ENCODE measurements at regions not wholly inside any gene's neighbourhood (a gene's known extent, or its start where the extent isn't known, plus 50 kb on each side); places are given as distances from the start of the nearest gene placed in this dataset.

DNA sequence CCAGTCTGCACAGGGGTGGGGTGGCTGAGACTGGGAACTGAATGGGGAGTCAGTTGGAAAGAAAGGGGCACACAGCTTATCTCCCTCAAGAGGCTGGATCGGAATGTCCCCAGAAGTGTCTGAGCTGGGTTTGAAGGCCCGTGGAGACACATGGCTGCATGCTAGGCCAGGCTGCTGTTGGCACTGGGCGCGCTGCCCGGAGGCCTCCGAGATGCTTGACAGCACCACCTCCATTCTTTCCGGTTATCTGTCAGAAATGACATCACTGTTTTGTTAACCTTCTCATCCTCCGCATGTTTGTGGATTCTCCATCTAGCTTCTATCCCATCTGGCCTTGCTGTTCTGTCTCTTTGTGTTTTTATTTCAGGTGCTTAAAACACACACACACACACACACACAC lies 85.5 kb downstream of the APIP start:
- intact Hi-C loops (cut with micrococcal nuclease; ENCODE audit: unreplicated experiment) = no loop called here
- ChIA-PET POLR2A (ENCODE audit: low non-redundant PET) (no interaction called here), CTCF (no interaction called here)
- Histone ChIP-seq H3K27ac (ENCODE audit: low read depth, low read length, poor library complexity, severe bottlenecking) (no peak overlapping the region), H3K27me3 (replicated peaks; ENCODE audit: insufficient read depth, low read depth, low read length, poor library complexity) (no peaks in the 10 kb centered on the region), H3K36me3 (ENCODE audit: insufficient read depth, low read length, poor library complexity, severe bottlenecking) (no peaks in the 10 kb centered on the region), H3K4me1 (ENCODE audit: insufficient read depth, low read length, poor library complexity, severe bottlenecking) (no peaks in the 10 kb centered on the region), H3K9me3 (ENCODE audit: low read depth, low read length, poor library complexity, severe bottlenecking) (no peaks in the 10 kb centered on the region), H3K4me3 (ENCODE audit: low read depth, low read length, poor library complexity, severe bottlenecking) (no peak overlapping the region)
- BruUV-seq (replicated peaks) = no TSS peak
- TF ChIP-seq, protein P1, sequence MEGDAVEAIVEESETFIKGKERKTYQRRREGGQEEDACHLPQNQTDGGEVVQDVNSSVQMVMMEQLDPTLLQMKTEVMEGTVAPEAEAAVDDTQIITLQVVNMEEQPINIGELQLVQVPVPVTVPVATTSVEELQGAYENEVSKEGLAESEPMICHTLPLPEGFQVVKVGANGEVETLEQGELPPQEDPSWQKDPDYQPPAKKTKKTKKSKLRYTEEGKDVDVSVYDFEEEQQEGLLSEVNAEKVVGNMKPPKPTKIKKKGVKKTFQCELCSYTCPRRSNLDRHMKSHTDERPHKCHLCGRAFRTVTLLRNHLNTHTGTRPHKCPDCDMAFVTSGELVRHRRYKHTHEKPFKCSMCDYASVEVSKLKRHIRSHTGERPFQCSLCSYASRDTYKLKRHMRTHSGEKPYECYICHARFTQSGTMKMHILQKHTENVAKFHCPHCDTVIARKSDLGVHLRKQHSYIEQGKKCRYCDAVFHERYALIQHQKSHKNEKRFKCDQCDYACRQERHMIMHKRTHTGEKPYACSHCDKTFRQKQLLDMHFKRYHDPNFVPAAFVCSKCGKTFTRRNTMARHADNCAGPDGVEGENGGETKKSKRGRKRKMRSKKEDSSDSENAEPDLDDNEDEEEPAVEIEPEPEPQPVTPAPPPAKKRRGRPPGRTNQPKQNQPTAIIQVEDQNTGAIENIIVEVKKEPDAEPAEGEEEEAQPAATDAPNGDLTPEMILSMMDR (conservative IDR thresholded peaks at IDR 0.05; ENCODE audit: low read depth, low read length) = no peak
- TF ChIP-seq EZH2 (IDR thresholded peaks at IDR 0.05; ENCODE audit: borderline replicate concordance, low read depth, low read length, poor library complexity, severe bottlenecking) = no peak
- DNase-seq (ENCODE audit: low spot score) = peak; percentile 66

- Histone ChIP-seq H3K9me3 (ENCODE audit: low read depth, low read length, poor library complexity, severe bottlenecking) (no peaks in the 10 kb centered on the region), H3K4me1 (ENCODE audit: insufficient read depth, low read length, poor library complexity, severe bottlenecking) (no peaks in the 10 kb centered on the region), H3K27ac (ENCODE audit: low read depth, low read length, poor library complexity, severe bottlenecking) (no peak overlapping the region), H3K27me3 (replicated peaks; ENCODE audit: insufficient read depth, low read depth, low read length, poor library complexity) (no peaks in the 10 kb centered on the region), H3K4me3 (ENCODE audit: low read depth, low read length, poor library complexity, severe bottlenecking) (no peak overlapping the region), H3K36me3 (ENCODE audit: insufficient read depth, low read length, poor library complexity, severe bottlenecking) (no peaks in the 10 kb centered on the region)
- TF ChIP-seq EZH2 (IDR thresholded peaks at IDR 0.05; ENCODE audit: borderline replicate concordance, low read depth, low read length, poor library complexity, severe bottlenecking) = no peak
- TF ChIP-seq, protein P1 (conservative IDR thresholded peaks at IDR 0.05; ENCODE audit: low read depth, low read length) = no peak
- intact Hi-C loops (cut with micrococcal nuclease; ENCODE audit: unreplicated experiment) = no loop called here
- POLR2A ChIA-PET (ENCODE audit: low non-redundant PET) = interaction anchor here (0.6 kb wide), 1 partner anchor 60 kb away, joined by 3 read pairs; no protein-coding TSS in a partner anchor
- CTCF ChIA-PET = no interaction called here
- peak; percentile 25 for DNase-seq (ENCODE audit: low spot score)
- no TSS peak for BruUV-seq (replicated peaks)
These were observed 86.1 kb downstream of the APIP start for GRCh38 chr11:34830035-34830434.

DNA sequence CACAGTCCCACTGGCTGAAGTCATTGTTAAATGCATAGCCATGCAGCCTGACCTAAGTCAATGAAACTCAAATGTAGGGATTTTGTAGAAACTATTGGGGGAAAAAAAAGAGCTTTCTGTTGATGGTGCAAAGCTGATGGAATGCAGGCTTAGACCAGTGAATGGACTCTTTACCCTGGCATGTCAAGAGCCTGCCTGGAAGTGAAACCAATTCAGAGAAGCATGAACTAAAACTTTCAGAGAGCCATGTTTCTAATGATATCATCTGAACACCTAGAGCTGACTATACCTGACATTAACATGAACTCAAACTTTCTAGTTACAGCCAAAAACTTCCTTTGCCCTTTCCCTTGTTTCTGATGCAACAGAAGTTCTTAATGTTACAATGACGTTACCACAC lies 89.0 kb downstream of the APIP start:
- intact Hi-C loops (cut with micrococcal nuclease; ENCODE audit: unreplicated experiment) = no loop called here

More for the DNA sequence above, 89.0 kb downstream of the APIP start:
- Histone ChIP-seq H3K27me3 (replicated peaks; ENCODE audit: insufficient read depth, low read depth, low read length, poor library complexity) (no peaks in the 10 kb centered on the region), H3K4me3 (ENCODE audit: low read depth, low read length, poor library complexity, severe bottlenecking) (no peak overlapping the region), H3K4me1 (ENCODE audit: insufficient read depth, low read length, poor library complexity, severe bottlenecking) (no peaks in the 10 kb centered on the region), H3K9me3 (ENCODE audit: low read depth, low read length, poor library complexity, severe bottlenecking) (no peaks in the 10 kb centered on the region), H3K36me3 (ENCODE audit: insufficient read depth, low read length, poor library complexity, severe bottlenecking) (no peaks in the 10 kb centered on the region), H3K27ac (ENCODE audit: low read depth, low read length, poor library complexity, severe bottlenecking) (no peak overlapping the region)
- BruUV-seq (replicated peaks) = no TSS peak
- CTCF ChIA-PET = no interaction called here
- POLR2A ChIA-PET (ENCODE audit: low non-redundant PET) = no interaction called here
- TF ChIP-seq, protein P1 (conservative IDR thresholded peaks at IDR 0.05; ENCODE audit: low read depth, low read length) = no peak
- TF ChIP-seq EZH2 (IDR thresholded peaks at IDR 0.05; ENCODE audit: borderline replicate concordance, low read depth, low read length, poor library complexity, severe bottlenecking) = no peak
- no peak for DNase-seq (ENCODE audit: low spot score)
